Loucy (cell line): ENCODE measurements at regions not wholly inside any gene's neighbourhood (a gene's known extent, or its start where the extent isn't known, plus 50 kb on each side); places are given as distances from the start of the nearest gene placed in this dataset.

Experiments
- EZH2phosphoT487 ChIP-seq: fragments of 200-600 bp; IDR thresholded peaks from 2 replicates; pipeline ENCODE4 v1.6.1; 2018; ENCODE audit warnings: antibody characterized with exemption, mild to moderate bottlenecking, moderate library complexity, borderline replicate concordance
- TF ChIP-seq, protein P1 (sequence below): fragments of 200-600 bp; sonication (generic); conservative IDR thresholded peaks from 2 replicates; pipeline ENCODE4 v1.5.1; 2014; ENCODE audit warnings: mild to moderate bottlenecking, antibody characterized with exemption, low read length

DNA sequence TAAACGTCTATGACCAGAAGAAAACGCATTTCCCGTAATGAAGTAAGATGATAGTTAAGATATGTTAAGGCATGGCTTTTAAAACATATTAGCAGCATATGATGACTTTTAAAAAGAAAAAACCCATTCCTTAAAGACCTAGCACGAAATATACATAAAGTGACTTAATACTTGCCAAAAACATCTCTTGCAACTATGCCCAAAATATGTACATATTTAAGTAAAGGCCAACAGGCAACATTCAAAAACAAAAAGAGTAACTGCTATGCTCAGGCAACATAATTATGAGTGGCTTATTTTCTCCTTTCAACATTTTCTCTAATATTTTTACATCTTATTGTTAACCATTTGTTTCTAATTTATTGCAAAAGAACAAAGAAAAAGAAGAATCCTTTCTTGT is 60.3 kb upstream of the PAPOLG start:
- TF ChIP-seq, protein P1, sequence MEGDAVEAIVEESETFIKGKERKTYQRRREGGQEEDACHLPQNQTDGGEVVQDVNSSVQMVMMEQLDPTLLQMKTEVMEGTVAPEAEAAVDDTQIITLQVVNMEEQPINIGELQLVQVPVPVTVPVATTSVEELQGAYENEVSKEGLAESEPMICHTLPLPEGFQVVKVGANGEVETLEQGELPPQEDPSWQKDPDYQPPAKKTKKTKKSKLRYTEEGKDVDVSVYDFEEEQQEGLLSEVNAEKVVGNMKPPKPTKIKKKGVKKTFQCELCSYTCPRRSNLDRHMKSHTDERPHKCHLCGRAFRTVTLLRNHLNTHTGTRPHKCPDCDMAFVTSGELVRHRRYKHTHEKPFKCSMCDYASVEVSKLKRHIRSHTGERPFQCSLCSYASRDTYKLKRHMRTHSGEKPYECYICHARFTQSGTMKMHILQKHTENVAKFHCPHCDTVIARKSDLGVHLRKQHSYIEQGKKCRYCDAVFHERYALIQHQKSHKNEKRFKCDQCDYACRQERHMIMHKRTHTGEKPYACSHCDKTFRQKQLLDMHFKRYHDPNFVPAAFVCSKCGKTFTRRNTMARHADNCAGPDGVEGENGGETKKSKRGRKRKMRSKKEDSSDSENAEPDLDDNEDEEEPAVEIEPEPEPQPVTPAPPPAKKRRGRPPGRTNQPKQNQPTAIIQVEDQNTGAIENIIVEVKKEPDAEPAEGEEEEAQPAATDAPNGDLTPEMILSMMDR: no peak
- TF ChIP-seq EZH2phosphoT487: no peak
